ENCODE measurements at regions not wholly inside any gene's neighbourhood (a gene's known extent, or its start where the extent isn't known, plus 50 kb on each side); places are given as distances from the start of the nearest gene placed in this dataset.

GRCh38 chr1:79875187-79875586 is 868.7 kb upstream of the ADGRL4 start:
- no peak overlapping the region for H3K27ac ChIP-seq
- TF ChIP-seq, protein P1, sequence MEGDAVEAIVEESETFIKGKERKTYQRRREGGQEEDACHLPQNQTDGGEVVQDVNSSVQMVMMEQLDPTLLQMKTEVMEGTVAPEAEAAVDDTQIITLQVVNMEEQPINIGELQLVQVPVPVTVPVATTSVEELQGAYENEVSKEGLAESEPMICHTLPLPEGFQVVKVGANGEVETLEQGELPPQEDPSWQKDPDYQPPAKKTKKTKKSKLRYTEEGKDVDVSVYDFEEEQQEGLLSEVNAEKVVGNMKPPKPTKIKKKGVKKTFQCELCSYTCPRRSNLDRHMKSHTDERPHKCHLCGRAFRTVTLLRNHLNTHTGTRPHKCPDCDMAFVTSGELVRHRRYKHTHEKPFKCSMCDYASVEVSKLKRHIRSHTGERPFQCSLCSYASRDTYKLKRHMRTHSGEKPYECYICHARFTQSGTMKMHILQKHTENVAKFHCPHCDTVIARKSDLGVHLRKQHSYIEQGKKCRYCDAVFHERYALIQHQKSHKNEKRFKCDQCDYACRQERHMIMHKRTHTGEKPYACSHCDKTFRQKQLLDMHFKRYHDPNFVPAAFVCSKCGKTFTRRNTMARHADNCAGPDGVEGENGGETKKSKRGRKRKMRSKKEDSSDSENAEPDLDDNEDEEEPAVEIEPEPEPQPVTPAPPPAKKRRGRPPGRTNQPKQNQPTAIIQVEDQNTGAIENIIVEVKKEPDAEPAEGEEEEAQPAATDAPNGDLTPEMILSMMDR (IDR thresholded peaks at IDR 0.05): no peak
- no peak for TF ChIP-seq ZFX (IDR thresholded peaks at IDR 0.05; ENCODE audit: borderline replicate concordance)

GRCh38 chr1:79874289-79874688 is 867.8 kb upstream of the ADGRL4 start:
- no peak for TF ChIP-seq ZFX (IDR thresholded peaks at IDR 0.05; ENCODE audit: borderline replicate concordance)
- TF ChIP-seq, protein P1 (IDR thresholded peaks at IDR 0.05): no peak
- no peak overlapping the region for H3K27ac ChIP-seq

GRCh38 chr1:79859212-79859948 is 852.9 kb upstream of the ADGRL4 start:
- no peak for TF ChIP-seq ZFX (IDR thresholded peaks at IDR 0.05; ENCODE audit: borderline replicate concordance)
- peak overlapping the region; percentile 67 for H3K27ac ChIP-seq

DNA sequence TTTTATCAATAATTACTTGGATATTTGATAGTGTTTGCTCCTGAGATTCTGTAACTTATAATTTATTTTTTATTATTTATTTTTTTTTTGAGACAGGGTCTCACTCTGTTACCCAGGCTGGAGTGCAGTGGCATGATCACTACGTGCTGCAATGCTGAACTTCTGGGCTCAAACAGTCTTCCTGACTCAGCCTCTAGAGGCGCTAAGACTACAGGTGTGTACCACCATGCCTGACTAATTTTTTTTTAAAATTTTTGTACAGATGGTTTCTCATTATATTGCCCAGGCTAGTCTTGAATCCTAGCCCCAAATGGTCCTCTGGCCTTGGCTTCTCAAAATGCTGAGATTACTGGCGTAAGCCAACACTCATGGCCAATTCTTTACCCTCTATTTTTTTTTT is 845.5 kb upstream of the ADGRL4 start:
- no peak for TF ChIP-seq ZFX (IDR thresholded peaks at IDR 0.05; ENCODE audit: borderline replicate concordance)
- TF ChIP-seq, protein P1 (IDR thresholded peaks at IDR 0.05): peak; percentile 40
- H3K27ac ChIP-seq: no peak overlapping the region

- H3K27ac ChIP-seq: no peak overlapping the region
- no peak for TF ChIP-seq ZFX (IDR thresholded peaks at IDR 0.05; ENCODE audit: borderline replicate concordance)
- TF ChIP-seq, protein P1 (IDR thresholded peaks at IDR 0.05): no peak
Measured at GRCh38 chr1:79849388-79849787, 842.9 kb upstream of the ADGRL4 start.

- TF ChIP-seq, protein P1 (IDR thresholded peaks at IDR 0.05): no peak
- no peak for TF ChIP-seq ZFX (IDR thresholded peaks at IDR 0.05; ENCODE audit: borderline replicate concordance)
Measured at GRCh38 chr1:79848316-79848715, 841.8 kb upstream of the ADGRL4 start.

DNA sequence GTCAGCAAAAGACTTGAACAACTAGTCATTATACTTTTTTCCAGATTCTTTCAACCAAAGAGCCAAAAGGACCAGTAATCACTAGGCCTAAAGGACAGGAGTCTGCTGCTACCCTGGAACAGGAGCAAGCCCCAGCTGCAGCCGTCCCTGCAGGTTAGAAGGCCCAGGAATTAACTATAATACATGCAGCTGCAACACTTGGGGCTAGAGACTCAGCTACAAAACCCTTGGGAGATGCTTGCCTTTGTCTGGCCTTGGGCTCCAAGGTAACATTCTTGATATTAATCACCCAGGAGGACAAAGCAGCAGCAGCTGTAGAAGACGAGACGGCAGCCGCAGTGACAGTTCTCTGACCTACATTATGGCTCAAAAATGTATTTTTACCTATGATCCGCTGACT is 841.2 kb upstream of the ADGRL4 start:
- H3K27ac ChIP-seq: no peak overlapping the region
- TF ChIP-seq, protein P1 (IDR thresholded peaks at IDR 0.05): no peak
- TF ChIP-seq ZFX (IDR thresholded peaks at IDR 0.05; ENCODE audit: borderline replicate concordance): no peak

More at GRCh38 chr1:79848316-79848715, 841.8 kb upstream of the ADGRL4 start:
- H3K27ac ChIP-seq: no peak overlapping the region
